GM12878 (cell line): ENCODE measurements at regions not wholly inside any gene's neighbourhood (a gene's known extent, or its start where the extent isn't known, plus 50 kb on each side); places are given as distances from the start of the nearest gene placed in this dataset.

Experiments
- CREB1 ChIP-seq: IDR thresholded peaks from 2 replicates; pipeline ENCODE4 v1.6.1; 2012; ENCODE audit warnings: low read depth, mild to moderate bottlenecking, inconsistent platforms
- CTCF ChIP-seq, 3 experiments: IDR thresholded peaks in 2 of 3; conservative IDR thresholded peaks in 1 of 3; 2 replicates each; pipeline ENCODE4 v1.5.1; 2011; ENCODE audit warnings: low read depth in 3 of 3, low read length in 3 of 3, mild to moderate bottlenecking in 3 of 3, control low read depth in 2 of 3, moderate library complexity in 2 of 3, inconsistent platforms in 1 of 3, mixed read lengths in 1 of 3; ENCODE audit not compliant: control insufficient read depth in 2 of 3, insufficient read depth in 1 of 3; ENCODE audit errors: extremely low read depth in 1 of 3
- ETV6 ChIP-seq, 2 experiments: fragments of 450-650 bp in 1 of 2; IDR thresholded peaks in 1 of 2; conservative IDR thresholded peaks in 1 of 2; 2 replicates each; pipeline ENCODE4 v1.6.1; 2014; ENCODE audit warnings: antibody characterized with exemption in 1 of 2, borderline replicate concordance in 1 of 2, low read depth in 1 of 2, mild to moderate bottlenecking in 1 of 2, moderate library complexity in 1 of 2
- MTA3 ChIP-seq: IDR thresholded peaks from 2 replicates; pipeline ENCODE4 v1.6.1; 2012; ENCODE audit warnings: low read length, inconsistent platforms, borderline replicate concordance
- TF ChIP-seq, protein P1 (sequence below): fragments of 450-650 bp; formaldehyde crosslinking; IDR thresholded peaks from 2 replicates; pipeline ENCODE4 v1.5.0; 2022; ENCODE audit warnings: mild to moderate bottlenecking, missing genetic modification characterization
- TF ChIP-seq, protein P2 (sequence below): fragments of 450-650 bp; IDR thresholded peaks from 2 replicates; pipeline ENCODE4 v1.6.1; 2017; ENCODE audit warnings: antibody characterized with exemption, mild to moderate bottlenecking, moderate library complexity
- TF ChIP-seq, protein P3 (sequence below): IDR thresholded peaks from 2 replicates; pipeline ENCODE4 v1.6.1; 2012; ENCODE audit warnings: low read depth, low read length, improper control_type of control experiment

DNA sequence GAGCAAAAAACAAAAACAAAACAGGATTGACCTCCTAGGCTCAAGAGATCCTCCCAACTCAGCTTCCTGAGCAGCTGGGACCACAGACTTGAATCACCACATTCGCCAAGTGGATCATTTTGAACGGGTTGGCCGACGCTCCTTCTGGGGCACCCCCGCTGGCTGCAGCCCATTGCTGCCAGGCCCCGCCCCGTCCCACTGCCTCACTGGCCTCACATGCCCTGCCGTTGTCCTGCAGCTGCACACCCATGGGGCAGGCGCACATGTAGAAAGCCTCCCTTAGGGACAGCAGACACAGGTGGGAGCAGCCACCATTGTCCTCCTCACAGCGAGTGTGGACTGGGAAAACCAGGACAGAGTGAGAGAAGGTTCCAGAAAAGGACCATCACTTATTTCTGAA is 154.5 kb downstream of the CRYBB2 start:
- TF ChIP-seq CTCF (IDR thresholded peaks at IDR 0.05 in 2 of 3, conservative IDR thresholded peaks at IDR 0.05 in 1 of 3; ENCODE audit: control insufficient read depth in 2 of 3, extremely low read depth in 1 of 3, insufficient read depth in 1 of 3, low read depth in 3 of 3, low read length in 3 of 3) (no peak), ETV6 (conservative IDR thresholded peaks at IDR 0.05 in 1 of 2, IDR thresholded peaks at IDR 0.05 in 1 of 2; ENCODE audit: borderline replicate concordance in 1 of 2, low read depth in 1 of 2) (no peak), MTA3 (no peak), CREB1 (no peak)
- TF ChIP-seq, protein P1, sequence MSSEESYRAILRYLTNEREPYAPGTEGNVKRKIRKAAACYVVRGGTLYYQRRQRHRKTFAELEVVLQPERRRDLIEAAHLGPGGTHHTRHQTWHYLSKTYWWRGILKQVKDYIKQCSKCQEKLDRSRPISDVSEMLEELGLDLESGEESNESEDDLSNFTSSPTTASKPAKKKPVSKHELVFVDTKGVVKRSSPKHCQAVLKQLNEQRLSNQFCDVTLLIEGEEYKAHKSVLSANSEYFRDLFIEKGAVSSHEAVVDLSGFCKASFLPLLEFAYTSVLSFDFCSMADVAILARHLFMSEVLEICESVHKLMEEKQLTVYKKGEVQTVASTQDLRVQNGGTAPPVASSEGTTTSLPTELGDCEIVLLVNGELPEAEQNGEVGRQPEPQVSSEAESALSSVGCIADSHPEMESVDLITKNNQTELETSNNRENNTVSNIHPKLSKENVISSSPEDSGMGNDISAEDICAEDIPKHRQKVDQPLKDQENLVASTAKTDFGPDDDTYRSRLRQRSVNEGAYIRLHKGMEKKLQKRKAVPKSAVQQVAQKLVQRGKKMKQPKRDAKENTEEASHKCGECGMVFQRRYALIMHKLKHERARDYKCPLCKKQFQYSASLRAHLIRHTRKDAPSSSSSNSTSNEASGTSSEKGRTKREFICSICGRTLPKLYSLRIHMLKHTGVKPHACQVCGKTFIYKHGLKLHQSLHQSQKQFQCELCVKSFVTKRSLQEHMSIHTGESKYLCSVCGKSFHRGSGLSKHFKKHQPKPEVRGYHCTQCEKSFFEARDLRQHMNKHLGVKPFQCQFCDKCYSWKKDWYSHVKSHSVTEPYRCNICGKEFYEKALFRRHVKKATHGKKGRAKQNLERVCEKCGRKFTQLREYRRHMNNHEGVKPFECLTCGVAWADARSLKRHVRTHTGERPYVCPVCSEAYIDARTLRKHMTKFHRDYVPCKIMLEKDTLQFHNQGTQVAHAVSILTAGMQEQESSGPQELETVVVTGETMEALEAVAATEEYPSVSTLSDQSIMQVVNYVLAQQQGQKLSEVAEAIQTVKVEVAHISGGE (CRISPR knock-in tag): no peak
- TF ChIP-seq, protein P2, sequence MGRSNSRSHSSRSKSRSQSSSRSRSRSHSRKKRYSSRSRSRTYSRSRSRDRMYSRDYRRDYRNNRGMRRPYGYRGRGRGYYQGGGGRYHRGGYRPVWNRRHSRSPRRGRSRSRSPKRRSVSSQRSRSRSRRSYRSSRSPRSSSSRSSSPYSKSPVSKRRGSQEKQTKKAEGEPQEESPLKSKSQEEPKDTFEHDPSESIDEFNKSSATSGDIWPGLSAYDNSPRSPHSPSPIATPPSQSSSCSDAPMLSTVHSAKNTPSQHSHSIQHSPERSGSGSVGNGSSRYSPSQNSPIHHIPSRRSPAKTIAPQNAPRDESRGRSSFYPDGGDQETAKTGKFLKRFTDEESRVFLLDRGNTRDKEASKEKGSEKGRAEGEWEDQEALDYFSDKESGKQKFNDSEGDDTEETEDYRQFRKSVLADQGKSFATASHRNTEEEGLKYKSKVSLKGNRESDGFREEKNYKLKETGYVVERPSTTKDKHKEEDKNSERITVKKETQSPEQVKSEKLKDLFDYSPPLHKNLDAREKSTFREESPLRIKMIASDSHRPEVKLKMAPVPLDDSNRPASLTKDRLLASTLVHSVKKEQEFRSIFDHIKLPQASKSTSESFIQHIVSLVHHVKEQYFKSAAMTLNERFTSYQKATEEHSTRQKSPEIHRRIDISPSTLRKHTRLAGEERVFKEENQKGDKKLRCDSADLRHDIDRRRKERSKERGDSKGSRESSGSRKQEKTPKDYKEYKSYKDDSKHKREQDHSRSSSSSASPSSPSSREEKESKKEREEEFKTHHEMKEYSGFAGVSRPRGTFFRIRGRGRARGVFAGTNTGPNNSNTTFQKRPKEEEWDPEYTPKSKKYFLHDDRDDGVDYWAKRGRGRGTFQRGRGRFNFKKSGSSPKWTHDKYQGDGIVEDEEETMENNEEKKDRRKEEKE: no peak
- TF ChIP-seq, protein P3, sequence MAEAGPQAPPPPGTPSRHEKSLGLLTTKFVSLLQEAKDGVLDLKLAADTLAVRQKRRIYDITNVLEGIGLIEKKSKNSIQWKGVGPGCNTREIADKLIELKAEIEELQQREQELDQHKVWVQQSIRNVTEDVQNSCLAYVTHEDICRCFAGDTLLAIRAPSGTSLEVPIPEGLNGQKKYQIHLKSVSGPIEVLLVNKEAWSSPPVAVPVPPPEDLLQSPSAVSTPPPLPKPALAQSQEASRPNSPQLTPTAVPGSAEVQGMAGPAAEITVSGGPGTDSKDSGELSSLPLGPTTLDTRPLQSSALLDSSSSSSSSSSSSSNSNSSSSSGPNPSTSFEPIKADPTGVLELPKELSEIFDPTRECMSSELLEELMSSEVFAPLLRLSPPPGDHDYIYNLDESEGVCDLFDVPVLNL: no peak
